GM12874 (cell line): ENCODE measurements at regions not wholly inside any gene's neighbourhood (a gene's known extent, or its start where the extent isn't known, plus 50 kb on each side); places are given as distances from the start of the nearest gene placed in this dataset.

ENCODE experiments used
- CTCF ChIP-seq: IDR thresholded peaks from 2 replicates; pipeline ENCODE4 v1.5.1; 2011; ENCODE audit warnings: low read depth, mild to moderate bottlenecking, control low read depth, low read length, moderate library complexity; ENCODE audit not compliant: insufficient read depth

- TF ChIP-seq CTCF, result no peak
Measured at GRCh38 chr1:115402753-115403184, 64.7 kb upstream of the NGF start.

DNA sequence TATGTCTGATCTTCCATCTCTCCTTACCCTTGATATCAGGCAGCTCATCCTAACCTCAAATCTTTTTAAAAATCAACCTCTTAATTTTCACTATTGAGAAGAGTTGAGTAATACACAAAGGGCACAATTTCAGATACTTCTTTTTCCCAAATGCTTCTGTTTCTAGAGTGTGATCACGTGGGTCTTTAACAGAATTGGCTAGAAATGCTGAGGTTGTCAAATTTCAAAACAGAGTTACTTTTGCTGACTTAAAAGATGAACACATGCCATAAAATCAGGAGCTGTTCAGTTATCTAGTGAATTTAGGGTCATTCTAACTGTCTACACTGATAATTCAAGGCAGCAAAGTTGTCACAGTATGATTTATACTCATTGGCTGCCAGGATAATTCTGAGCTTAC is 63.6 kb upstream of the NGF start:
- TF ChIP-seq CTCF, result no peak

- no peak for TF ChIP-seq CTCF
Measured at GRCh38 chr1:115400891-115401290, 62.8 kb upstream of the NGF start.

- no peak for TF ChIP-seq CTCF
Measured at GRCh38 chr1:115400426-115400825, 62.4 kb upstream of the NGF start.

- TF ChIP-seq CTCF, result no peak
Measured at GRCh38 chr1:115398745-115399144, 60.7 kb upstream of the NGF start.
